ENCODE measurements at regions not wholly inside any gene's neighbourhood (a gene's known extent, or its start where the extent isn't known, plus 50 kb on each side); places are given as distances from the start of the nearest gene placed in this dataset.

GRCh38 chr1:81029266-81029665 lies 771.5 kb upstream of the ADGRL2 start:
- Histone ChIP-seq H3K4me1 (no peaks in the 10 kb centered on the region), H3K36me3 (no peaks in the 10 kb centered on the region), H3K4me3 (no peak overlapping the region), H3K27ac (no peak overlapping the region), H3K9me3 (no peaks in the 10 kb centered on the region), H3K27me3 (no peaks in the 10 kb centered on the region)
- DNase-seq = no peak
- 45% methylated on average over 1 of the region's 1 CpG for WGBS (ENCODE audit: insufficient coverage, low coverage, low lambda C conversion rate, missing lambda C conversion rate)
- intact Hi-C loops (cut with DNase I) = no loop called here
- no peak for ATAC-seq
- TF ChIP-seq CTCF (IDR thresholded peaks at IDR 0.05) (no peak), POLR2A (IDR thresholded peaks at IDR 0.05) (no peak)

GRCh38 chr1:81023187-81023724 lies 777.5 kb upstream of the ADGRL2 start:
- H3K27ac ChIP-seq = no peak overlapping the region
- H3K27me3 ChIP-seq = no peaks in the 10 kb centered on the region
- no peak overlapping the region for H3K4me3 ChIP-seq
- no peaks in the 10 kb centered on the region for H3K4me1 ChIP-seq
- H3K9me3 ChIP-seq = no peaks in the 10 kb centered on the region
- intact Hi-C loops (cut with DNase I) = no loop called here
- 84% methylated on average over 5 of the region's 5 CpGs for WGBS (ENCODE audit: insufficient coverage, low coverage, low lambda C conversion rate, missing lambda C conversion rate)
- TF ChIP-seq POLR2A (IDR thresholded peaks at IDR 0.05) = no peak
- TF ChIP-seq CTCF (IDR thresholded peaks at IDR 0.05) = no peak
- no peaks in the 10 kb centered on the region for H3K36me3 ChIP-seq
- DNase-seq = no peak
- ATAC-seq = no peak

GRCh38 chr1:81021134-81021533 lies 779.6 kb upstream of the ADGRL2 start:
- TF ChIP-seq CTCF (IDR thresholded peaks at IDR 0.05) (no peak), POLR2A (IDR thresholded peaks at IDR 0.05) (no peak)
- no peak for DNase-seq
- WGBS (ENCODE audit: insufficient coverage, low coverage, low lambda C conversion rate, missing lambda C conversion rate) = 80% methylated on average over 1 of the region's 1 CpG
- Histone ChIP-seq H3K27me3 (no peaks in the 10 kb centered on the region), H3K4me1 (no peaks in the 10 kb centered on the region), H3K4me3 (no peak overlapping the region), H3K9me3 (no peaks in the 10 kb centered on the region), H3K36me3 (no peaks in the 10 kb centered on the region), H3K27ac (no peak overlapping the region)
- intact Hi-C loops (cut with DNase I) = no loop called here
- no peak for ATAC-seq

GRCh38 chr1:81020506-81020905 lies 780.2 kb upstream of the ADGRL2 start:
- TF ChIP-seq POLR2A (IDR thresholded peaks at IDR 0.05) (no peak), CTCF (IDR thresholded peaks at IDR 0.05) (no peak)
- no peak overlapping the region for H3K27ac ChIP-seq
- H3K4me1 ChIP-seq = no peaks in the 10 kb centered on the region
- no peaks in the 10 kb centered on the region for H3K27me3 ChIP-seq
- H3K4me3 ChIP-seq = no peak overlapping the region
- intact Hi-C loops (cut with DNase I) = no loop called here
- no peak for ATAC-seq
- no peaks in the 10 kb centered on the region for H3K36me3 ChIP-seq
- H3K9me3 ChIP-seq = no peaks in the 10 kb centered on the region
- whole genome bisulfite sequencing (ENCODE audit: insufficient coverage, low coverage, low lambda C conversion rate, missing lambda C conversion rate) = 71% methylated on average over 1 of the region's 1 CpG
- DNase-seq = no peak

GRCh38 chr1:81010126-81010525 lies 790.6 kb upstream of the ADGRL2 start:
- Histone ChIP-seq H3K27ac (no peak overlapping the region), H3K36me3 (no peaks in the 10 kb centered on the region), H3K4me3 (no peak overlapping the region), H3K4me1 (no peaks in the 10 kb centered on the region), H3K27me3 (no peaks in the 10 kb centered on the region), H3K9me3 (no peaks in the 10 kb centered on the region)
- 83% methylated on average over 3 of the region's 3 CpGs for WGBS (ENCODE audit: insufficient coverage, low coverage, low lambda C conversion rate, missing lambda C conversion rate)
- TF ChIP-seq CTCF (IDR thresholded peaks at IDR 0.05) = no peak
- intact Hi-C loops (cut with DNase I) = no loop called here
- DNase-seq (no peak), ATAC-seq (no peak)

All from right lobe of liver (tissue), 6 donors.